Fibroblast of skin of left biceps (primary cell): ENCODE measurements at regions not wholly inside any gene's neighbourhood (a gene's known extent, or its start where the extent isn't known, plus 50 kb on each side); places are given as distances from the start of the nearest gene placed in this dataset.
"Not testable (repeated sequence)": the region's sequence is repeated elsewhere in the genome, so short reads cannot be mapped to it uniquely, and the experiment has no call there.

ENCODE experiments used
- DNase-seq, 2 experiments: peaks; one replicate each; pipeline ENCODE4 v3.0.0-alpha.2; 2013; ENCODE audit warnings: low read depth in 2 of 2

DNA sequence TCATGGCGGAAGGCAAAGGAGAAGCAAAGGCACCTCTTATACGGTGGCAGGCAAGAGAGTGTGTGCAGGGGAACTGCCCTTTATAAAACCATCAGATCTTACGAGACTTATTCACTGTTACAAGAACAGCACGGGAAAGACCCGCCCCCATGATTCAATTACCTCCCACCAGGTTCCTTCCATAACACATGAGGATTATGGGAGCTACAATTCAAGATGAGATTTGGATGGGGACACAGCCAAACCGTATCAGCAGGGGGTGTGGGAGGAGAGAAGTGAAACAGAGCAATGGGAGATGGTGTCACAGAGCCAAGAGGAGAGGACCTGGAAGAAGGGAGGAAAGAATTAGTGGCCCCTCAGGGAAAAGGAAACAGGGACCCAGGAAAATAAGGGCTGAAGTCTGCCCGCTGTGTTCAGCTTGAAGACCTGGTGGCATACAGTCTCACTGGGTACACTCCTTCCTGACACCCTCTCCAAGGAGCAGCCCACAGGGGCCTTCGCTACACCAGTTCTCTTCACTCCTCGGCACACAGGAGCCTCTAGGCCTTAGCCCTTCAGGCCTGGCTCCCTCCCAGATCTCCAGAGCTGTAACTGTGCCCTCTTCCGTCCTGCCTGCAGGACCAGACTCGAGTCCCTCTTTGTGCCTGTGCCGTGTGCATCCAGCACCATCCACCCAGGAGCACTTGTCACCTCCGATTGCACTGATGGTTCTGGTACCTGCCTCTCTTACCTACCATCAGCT, 262.1 kb downstream of the EIPR1 start:
- DNase-seq, result no peak

DNA sequence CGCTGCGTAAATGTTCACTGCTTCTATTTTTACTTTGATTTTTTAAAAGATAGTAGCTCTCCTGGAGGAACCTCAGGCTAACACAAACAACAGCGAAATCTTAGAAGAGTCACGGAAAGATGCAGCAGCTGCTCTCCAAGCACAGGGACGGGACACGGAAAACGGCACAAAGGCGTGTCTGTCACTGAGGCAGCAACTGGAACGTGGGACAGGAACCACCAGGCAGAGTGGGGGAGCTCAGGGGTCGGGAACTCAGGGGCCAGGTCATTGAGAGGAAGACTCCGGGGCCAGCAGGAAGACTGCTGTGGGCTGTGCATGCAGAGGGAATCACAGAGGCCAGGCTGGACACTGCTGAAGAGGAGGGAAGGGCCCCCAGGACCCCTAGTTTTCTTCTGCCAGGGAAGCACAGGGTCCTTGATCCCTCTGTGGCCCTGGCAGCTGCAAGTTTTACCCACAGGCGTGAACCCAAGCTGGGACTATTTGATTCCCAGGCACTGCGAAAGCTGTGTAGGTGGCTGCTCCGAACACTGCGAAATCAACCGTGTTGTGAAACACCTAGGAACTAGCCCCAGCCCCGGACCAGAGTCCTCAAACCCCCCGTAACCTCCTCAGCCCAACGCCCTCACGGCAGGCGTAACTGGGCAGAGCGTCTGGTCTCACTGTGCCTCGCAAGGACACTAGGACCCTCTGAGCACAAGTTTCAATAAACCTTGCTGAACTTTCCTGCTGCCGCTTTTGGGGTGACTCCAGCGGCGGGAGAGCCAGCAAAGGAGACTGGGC, 263.0 kb downstream of the EIPR1 start:
- DNase-seq, result no peak

GRCh38 chr2:3113769-3114168, 263.8 kb downstream of the EIPR1 start:
- DNase-seq, result no peak

- DNase-seq, result no peak
These were observed 264.5 kb downstream of the EIPR1 start for GRCh38 chr2:3113122-3113521.

DNA sequence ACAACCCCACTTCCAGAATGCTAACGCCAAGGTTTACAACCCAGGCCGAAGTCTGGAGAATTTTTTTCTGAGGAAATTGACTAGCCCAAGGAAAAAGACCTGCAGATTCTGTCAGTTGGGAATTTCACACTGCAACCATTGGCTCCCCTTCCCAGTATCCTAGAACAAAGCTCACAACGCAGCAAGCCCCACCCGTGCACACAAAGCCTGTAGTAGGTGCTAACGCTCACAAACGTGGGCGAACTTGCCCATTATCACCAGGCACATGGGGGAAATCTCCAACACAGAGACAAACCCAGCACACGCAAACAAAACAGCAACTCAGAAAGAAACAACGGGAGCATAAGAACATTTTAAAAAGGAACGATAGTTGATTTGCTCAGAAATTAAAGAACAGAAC, 265.1 kb downstream of the EIPR1 start:
- no peak for DNase-seq

GRCh38 chr2:3112131-3112530, 265.5 kb downstream of the EIPR1 start:
- DNase-seq, result no peak

DNA sequence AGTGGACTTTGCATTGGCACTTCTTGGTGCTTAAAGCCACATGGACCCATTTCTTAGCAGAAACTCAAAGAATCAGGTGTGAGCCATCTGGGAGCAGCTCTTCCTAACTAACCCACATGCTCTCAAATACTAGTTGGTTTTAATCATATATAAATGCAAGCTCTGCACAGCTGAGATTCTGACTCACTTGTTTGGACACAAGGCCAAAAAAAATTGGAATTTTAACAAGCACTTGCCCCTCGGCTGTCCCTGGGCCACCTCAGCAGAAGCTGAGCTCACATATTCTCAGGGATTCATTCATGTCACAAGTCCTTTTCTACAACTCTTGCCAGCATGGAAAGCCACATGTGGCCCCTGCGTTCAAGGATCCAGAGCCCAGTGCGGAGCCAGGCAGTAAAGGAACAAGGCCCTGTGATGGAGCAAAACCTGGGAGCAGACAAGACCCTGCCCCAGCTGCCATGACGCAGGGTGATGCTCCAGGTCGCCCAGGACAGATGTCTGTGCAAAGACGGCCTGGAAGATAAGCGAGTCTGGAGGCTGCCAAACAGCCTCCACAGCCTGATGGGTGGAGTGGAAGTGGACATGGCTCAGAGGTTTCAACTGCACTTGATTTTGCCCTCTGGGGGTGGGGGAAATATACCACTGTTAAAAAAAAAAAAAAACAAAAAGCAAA, 266.5 kb downstream of the EIPR1 start:
- no peak for DNase-seq

GRCh38 chr2:3110555-3110954, 267.1 kb downstream of the EIPR1 start:
- no peak for DNase-seq

DNA sequence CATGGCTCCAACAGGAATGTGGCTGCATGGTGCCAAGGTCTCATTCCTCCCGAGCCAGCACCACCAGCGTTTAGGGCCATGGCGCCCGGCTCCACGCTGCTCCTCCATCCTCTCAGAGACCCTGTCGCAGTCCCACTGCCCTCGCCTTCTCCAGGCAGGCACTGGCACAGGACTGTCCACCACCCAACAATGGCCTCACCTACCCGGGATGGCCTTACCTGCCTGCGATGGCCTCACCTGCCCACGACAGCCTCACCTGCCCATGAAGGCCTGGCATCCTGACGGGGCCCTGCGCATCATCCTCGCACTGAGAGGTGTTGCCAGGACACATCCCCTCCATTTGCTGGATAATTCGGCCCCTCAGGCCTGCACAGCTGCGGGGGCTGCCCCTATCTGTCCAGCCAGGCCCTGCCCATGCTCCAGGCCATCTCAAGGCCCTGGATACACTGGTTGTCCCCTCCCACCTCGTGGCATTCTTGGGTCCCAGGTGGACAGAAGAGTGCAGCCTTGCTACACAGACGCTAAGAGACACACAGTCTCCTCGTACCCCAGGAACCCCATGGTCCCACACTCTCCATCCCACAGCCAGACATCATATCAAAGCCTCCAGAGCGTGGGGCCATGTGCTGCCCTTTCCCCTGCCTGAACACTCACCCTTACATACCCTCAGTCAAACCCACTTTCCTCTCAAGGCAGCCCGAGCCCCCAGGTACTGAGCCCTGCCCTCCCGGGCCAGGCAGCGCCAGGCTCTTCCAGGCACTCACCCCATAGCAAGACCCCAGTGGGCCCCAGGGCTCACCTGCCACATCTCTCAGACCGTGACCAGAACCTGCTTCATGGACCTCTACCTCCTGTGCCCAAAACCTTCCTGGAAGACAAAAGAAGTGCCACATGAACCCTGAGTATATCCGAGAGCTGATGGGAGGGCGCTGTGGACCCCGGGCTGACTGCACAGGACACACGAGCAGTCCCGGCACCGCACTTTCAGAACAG, 268.6 kb downstream of the EIPR1 start:
- DNase-seq, result no peak

GRCh38 chr2:3108105-3108504, 269.5 kb downstream of the EIPR1 start:
- DNase-seq, result no peak

DNA sequence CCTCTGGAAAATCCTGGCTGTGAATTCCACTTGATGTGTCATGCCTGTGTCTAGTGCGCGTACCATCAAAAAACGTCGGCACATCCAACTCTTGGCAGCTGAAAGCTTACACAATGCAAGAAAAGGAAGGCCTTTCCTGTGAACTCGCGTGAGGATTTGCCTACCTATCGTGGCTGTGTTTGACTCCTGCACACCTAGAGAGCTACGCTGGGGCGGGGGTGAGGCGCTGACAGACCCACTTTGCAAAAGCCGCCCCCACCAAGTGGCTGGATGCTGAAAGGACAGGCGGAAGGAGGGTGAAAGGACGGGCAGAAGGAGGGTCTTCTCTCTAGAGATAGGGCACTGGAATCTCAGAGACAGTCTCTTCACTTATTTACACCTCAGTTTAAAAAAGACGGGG, 270.1 kb downstream of the EIPR1 start:
- no peak for DNase-seq

GRCh38 chr2:3105814-3106569, 271.6 kb downstream of the EIPR1 start:
- DNase-seq, result no peak

DNA sequence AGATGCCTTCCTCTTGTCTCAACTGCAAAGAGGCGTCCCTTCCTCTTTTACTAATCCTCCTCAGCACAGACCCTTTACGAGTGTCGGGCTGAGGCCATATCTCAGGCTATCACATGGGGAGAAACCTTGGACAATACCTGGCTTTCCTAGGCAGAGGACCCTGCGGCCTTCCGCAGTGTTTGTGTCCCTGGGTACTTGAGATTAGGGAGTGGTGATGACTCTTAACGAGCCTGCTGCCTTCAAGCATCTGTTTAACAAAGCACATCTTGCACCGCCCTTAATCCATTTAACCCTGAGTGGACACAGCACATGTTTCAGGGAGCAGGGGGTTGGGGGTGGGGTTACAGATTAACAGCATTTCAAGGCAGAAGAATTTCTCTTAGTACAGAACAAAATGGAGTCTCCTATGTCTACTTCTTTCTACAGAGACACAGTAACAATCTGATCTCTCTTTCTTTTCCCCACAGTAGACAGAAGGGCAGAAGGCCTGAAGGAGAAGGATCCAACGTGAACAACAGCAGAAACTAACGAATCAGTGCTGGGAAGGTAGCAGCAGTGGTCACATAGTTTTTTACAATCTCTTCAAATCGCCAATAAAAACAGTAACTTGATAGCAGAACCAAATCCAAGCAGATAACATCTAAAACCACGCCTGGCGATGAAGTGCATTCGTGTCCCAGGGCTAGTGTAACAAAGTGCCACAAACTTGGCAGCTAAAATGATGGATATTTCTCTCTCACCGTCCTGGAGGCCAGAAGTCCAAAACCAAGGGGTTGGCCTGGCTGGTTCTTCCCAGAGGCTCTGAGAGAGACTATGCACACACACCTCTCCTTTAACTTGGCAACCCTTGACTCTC, 272.4 kb downstream of the EIPR1 start:
- not testable (repeated sequence) for DNase-seq

DNA sequence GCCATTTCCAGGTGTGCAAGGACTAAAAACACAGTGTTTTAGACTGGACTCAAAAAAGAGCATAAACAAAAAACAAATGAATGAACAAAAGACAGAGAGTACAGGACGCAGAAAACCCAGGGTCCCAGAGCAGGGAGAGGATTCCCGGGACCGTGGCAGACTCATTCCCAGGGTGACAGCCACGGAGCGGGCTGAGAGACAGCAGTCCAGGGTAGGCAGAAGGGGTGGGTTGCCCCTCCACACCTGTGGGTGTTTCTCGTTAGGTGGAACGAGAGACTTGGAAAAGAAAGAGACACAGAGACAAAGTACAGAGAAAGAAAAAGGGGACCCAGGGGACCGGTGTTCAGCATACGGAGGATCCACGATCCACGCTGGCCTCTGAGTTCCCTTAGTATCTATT, 273.4 kb downstream of the EIPR1 start:
- DNase-seq, result no peak

- DNase-seq, result no peak
These were observed 274.6 kb downstream of the EIPR1 start for GRCh38 chr2:3102922-3103569.

DNA sequence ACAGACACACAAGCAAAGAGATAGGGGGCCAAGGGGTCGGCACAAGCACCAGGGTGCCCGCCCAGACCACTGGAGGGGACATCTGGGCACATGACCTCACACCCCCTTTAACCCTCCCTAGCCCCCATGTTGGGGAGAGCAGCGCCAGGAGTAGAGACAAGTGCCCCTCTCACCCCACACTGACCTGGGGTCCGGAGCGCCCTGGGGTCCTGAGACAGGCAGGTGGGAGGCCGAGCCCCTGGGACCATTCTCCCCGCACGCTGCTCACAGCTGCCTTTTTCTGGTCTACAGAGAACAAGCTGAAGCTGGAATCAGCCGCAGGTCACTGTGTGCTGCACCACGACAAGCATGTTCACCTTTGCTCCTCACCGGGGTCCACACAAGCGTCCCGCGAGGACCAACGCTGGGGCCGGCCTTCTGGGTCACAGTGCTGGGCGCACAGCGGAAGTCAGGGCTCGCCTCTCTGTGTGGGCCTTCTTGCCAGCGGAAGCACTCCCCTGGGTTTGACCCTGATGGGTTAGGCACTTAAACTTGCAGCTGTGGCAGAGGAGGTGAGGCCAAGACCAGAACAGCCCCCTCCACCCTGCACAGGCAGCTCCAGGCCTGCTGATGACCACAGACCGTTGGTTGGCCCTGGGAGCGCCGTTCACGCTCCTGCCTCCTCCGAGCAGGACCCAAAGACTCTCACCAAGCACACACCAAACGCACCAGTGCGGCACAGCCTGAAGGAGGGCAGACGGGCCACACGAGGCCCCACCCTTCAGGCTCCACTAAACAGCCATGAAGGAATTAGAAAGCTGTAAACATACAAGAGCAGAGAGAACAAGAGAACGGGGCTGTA, 275.3 kb downstream of the EIPR1 start:
- no peak for DNase-seq

DNA sequence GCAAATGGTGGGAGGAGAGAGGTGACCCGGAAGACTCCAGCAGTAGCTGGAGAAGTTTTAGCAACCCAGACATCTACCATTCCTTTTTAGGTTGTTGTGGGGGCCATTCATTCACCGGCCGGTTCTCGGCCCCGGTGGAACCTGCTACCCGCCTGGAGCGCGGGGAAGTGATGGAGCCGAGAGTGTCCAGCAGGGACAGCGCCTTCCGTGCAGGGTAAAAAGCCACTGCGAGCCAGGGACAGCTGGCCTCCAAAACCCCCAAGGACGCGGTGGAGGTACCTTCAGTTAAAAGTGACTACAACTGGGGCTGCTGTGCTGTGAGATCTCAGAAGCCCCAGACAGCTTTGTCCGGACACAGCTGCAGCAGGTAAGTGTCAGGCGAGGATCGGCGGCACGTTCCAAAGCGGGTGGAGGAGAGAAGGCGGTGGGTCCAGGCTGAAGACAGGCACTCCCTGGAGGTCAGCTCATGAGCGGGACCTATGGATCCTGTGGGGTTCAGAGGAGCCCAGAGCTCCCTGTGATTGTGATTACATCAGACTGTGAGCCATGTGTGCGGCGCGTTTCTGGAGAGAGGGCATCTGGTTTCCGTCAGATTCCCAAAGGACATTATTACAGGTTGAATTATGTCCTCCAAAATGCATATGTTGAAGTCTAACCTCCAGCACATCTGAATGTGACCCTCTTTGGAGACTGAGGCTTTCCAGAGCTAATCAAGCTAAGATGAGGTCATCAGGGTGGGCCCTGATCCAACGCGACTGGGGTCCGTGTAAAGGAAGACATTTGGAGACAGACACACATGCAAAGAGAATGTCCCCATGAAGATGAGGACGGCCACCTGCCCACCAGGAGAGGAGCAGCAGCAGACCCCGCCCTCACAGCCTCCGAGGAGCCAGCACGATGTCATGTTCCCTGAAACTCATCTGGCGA, 276.3 kb downstream of the EIPR1 start:
- no peak for DNase-seq
